H1 (cell line): ENCODE measurements at regions not wholly inside any gene's neighbourhood (a gene's known extent, or its start where the extent isn't known, plus 50 kb on each side); places are given as distances from the start of the nearest gene placed in this dataset.

ENCODE experiments used
- BACH1 ChIP-seq: IDR thresholded peaks from 2 replicates; pipeline ENCODE4 v1.6.1; 2012; ENCODE audit warnings: low read length, improper control_type of control experiment
- BRCA1 ChIP-seq: IDR thresholded peaks from 2 replicates; pipeline ENCODE4 v1.6.1; 2012; ENCODE audit warnings: low read depth, low read length, improper control_type of control experiment
- CREB1 ChIP-seq: IDR thresholded peaks from 2 replicates; pipeline ENCODE4 v1.6.1; 2012; ENCODE audit warnings: inconsistent platforms
- CTBP2 ChIP-seq: IDR thresholded peaks from 2 replicates; pipeline ENCODE4 v1.7.0; 2011; ENCODE audit warnings: borderline replicate concordance, mild to moderate bottlenecking, moderate library complexity, mixed read lengths, low read length; ENCODE audit not compliant: insufficient read depth, insufficient read length
- E2F6 ChIP-seq: IDR thresholded peaks from 2 replicates; pipeline ENCODE4 v1.6.1; 2012; ENCODE audit warnings: inconsistent platforms
- KDM5A ChIP-seq: fragments of 200-600 bp; IDR thresholded peaks from 2 replicates; pipeline ENCODE4 v1.7.1; 2012; ENCODE audit warnings: mild to moderate bottlenecking, low read length, inconsistent platforms, mixed read lengths
- MAX ChIP-seq: IDR thresholded peaks from 2 replicates; pipeline ENCODE4 v1.6.1; 2012; ENCODE audit warnings: inconsistent platforms
- POLR2A ChIP-seq, 2 experiments: IDR thresholded peaks; 1 replicate in 1 of 2; 2 replicates in 1 of 2; pipeline ENCODE4 v1.6.1; 2011; ENCODE audit warnings: low read depth in 2 of 2, low read length in 2 of 2, mild to moderate bottlenecking in 2 of 2; ENCODE audit errors: control extremely low read depth in 1 of 2
- RAD21 ChIP-seq, 2 experiments: IDR thresholded peaks in 1 of 2; conservative IDR thresholded peaks in 1 of 2; 2 replicates each; pipeline ENCODE4 v1.6.1; 2011; ENCODE audit warnings: low read depth in 2 of 2, low read length in 2 of 2, improper control_type of control experiment in 1 of 2, inconsistent platforms in 1 of 2, mild to moderate bottlenecking in 1 of 2, moderate library complexity in 1 of 2
- RNF2 ChIP-seq: fragments of 200-900, 300-1000 bp; sonication (generic); IDR thresholded peaks from 2 replicates; pipeline ENCODE4 v1.7.1; 2016; ENCODE audit warnings: borderline replicate concordance, low read depth, mild to moderate bottlenecking, antibody characterized with exemption, low read length; ENCODE audit not compliant: poor library complexity, severe bottlenecking; ENCODE audit errors: missing control alignments
- SIN3A ChIP-seq, 2 experiments: IDR thresholded peaks in 1 of 2; conservative IDR thresholded peaks in 1 of 2; 2 replicates each; pipeline ENCODE4 v1.6.1; 2011 to 2012; ENCODE audit warnings: low read length in 2 of 2, improper control_type of control experiment in 1 of 2, low read depth in 1 of 2, mild to moderate bottlenecking in 1 of 2
- TCF12 ChIP-seq: IDR thresholded peaks from 2 replicates; pipeline ENCODE4 v1.6.1; 2011; ENCODE audit warnings: low read depth, mild to moderate bottlenecking, low read length
- TF ChIP-seq, protein P1 (sequence below), 3 experiments: IDR thresholded peaks; 1 replicate in 2 of 3; 2 replicates in 1 of 3; pipeline versions ENCODE4 v1.5.1 to v1.6.1; 2011; ENCODE audit warnings: low read length in 3 of 3, mild to moderate bottlenecking in 3 of 3, inconsistent platforms in 2 of 3, low read depth in 1 of 3, moderate library complexity in 1 of 3; ENCODE audit not compliant: insufficient read depth in 1 of 3; ENCODE audit errors: control extremely low read depth in 1 of 3

- TF ChIP-seq, protein P1, sequence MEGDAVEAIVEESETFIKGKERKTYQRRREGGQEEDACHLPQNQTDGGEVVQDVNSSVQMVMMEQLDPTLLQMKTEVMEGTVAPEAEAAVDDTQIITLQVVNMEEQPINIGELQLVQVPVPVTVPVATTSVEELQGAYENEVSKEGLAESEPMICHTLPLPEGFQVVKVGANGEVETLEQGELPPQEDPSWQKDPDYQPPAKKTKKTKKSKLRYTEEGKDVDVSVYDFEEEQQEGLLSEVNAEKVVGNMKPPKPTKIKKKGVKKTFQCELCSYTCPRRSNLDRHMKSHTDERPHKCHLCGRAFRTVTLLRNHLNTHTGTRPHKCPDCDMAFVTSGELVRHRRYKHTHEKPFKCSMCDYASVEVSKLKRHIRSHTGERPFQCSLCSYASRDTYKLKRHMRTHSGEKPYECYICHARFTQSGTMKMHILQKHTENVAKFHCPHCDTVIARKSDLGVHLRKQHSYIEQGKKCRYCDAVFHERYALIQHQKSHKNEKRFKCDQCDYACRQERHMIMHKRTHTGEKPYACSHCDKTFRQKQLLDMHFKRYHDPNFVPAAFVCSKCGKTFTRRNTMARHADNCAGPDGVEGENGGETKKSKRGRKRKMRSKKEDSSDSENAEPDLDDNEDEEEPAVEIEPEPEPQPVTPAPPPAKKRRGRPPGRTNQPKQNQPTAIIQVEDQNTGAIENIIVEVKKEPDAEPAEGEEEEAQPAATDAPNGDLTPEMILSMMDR (IDR thresholded peaks at IDR 0.05; ENCODE audit: control extremely low read depth in 1 of 3, insufficient read depth in 1 of 3, low read depth in 1 of 3, low read length in 3 of 3) = no peak
- no peak for TF ChIP-seq SIN3A (conservative IDR thresholded peaks at IDR 0.05 in 1 of 2, IDR thresholded peaks at IDR 0.05 in 1 of 2; ENCODE audit: low read depth in 1 of 2, low read length in 2 of 2)
- TF ChIP-seq MAX = no peak
- no peak for TF ChIP-seq KDM5A
- TF ChIP-seq POLR2A (IDR thresholded peaks at IDR 0.05; ENCODE audit: control extremely low read depth in 1 of 2, low read depth in 2 of 2, low read length in 2 of 2) = no peak
- TF ChIP-seq BACH1 = no peak
- TF ChIP-seq RNF2 = no peak
- no peak for TF ChIP-seq CREB1
- no peak for TF ChIP-seq BRCA1
- no peak for TF ChIP-seq E2F6
- TF ChIP-seq RAD21 (IDR thresholded peaks at IDR 0.05 in 1 of 2, conservative IDR thresholded peaks at IDR 0.05 in 1 of 2; ENCODE audit: low read depth in 2 of 2, low read length in 2 of 2) = no peak
- TF ChIP-seq TCF12 = no peak
- no peak for TF ChIP-seq CTBP2
Observed at GRCh38 chr13:107020393-107020792, 452.5 kb upstream of the ARGLU1 start.
